Suppressor macrophage treated with lipopolysaccharide for 4 hours (primary cell): ENCODE measurements at regions not wholly inside any gene's neighbourhood (a gene's known extent, or its start where the extent isn't known, plus 50 kb on each side); places are given as distances from the start of the nearest gene placed in this dataset.
A peak's percentile ranks its signal among the peaks of the same experiment; 100 is the strongest.
"Not testable (repeated sequence)": the region's sequence is repeated elsewhere in the genome, so short reads cannot be mapped to it uniquely, and the experiment has no call there.

ENCODE experiments used
- DNase-seq: peaks from one replicate; pipeline ENCODE4 v3.0.0-alpha.2; 2020

- DNase-seq: no peak
Measured at GRCh38 chr6:4346659-4347333, 211.4 kb upstream of the ECI2 start.

- no peak for DNase-seq
Measured at GRCh38 chr6:4345543-4345942, 210.2 kb upstream of the ECI2 start.

- DNase-seq: peak; percentile 95
Measured at GRCh38 chr6:4344317-4344899, 209.0 kb upstream of the ECI2 start.

GRCh38 chr6:4342407-4343137 is 207.2 kb upstream of the ECI2 start:
- no peak for DNase-seq

GRCh38 chr6:4341078-4341797 is 205.9 kb upstream of the ECI2 start:
- no peak for DNase-seq

- DNase-seq: no peak
Measured at GRCh38 chr6:4340544-4340943, 205.2 kb upstream of the ECI2 start.

- no peak for DNase-seq
Measured at GRCh38 chr6:4338884-4339283, 203.5 kb upstream of the ECI2 start.

- DNase-seq: peak; percentile 72
Measured at GRCh38 chr6:4336778-4337442, 201.5 kb upstream of the ECI2 start.

GRCh38 chr6:4336084-4336483 is 200.7 kb upstream of the ECI2 start:
- no peak for DNase-seq

GRCh38 chr6:4334158-4334740 is 198.9 kb upstream of the ECI2 start:
- not testable (repeated sequence) for DNase-seq

- no peak for DNase-seq
Measured at GRCh38 chr6:4327841-4328240, 192.5 kb upstream of the ECI2 start.

- DNase-seq: no peak
Measured at GRCh38 chr6:4324746-4325145, 189.4 kb upstream of the ECI2 start.

- no peak for DNase-seq
Measured at GRCh38 chr6:4323322-4323721, 187.9 kb upstream of the ECI2 start.

GRCh38 chr6:4322846-4323309 is 187.5 kb upstream of the ECI2 start:
- peak; percentile 48 for DNase-seq

- no peak for DNase-seq
Measured at GRCh38 chr6:4322134-4322845, 186.9 kb upstream of the ECI2 start.

- no peak for DNase-seq
Measured at GRCh38 chr6:4320860-4321259, 185.5 kb upstream of the ECI2 start.

- DNase-seq: peak; percentile 75
Measured at GRCh38 chr6:4319981-4320683, 184.8 kb upstream of the ECI2 start.

GRCh38 chr6:4318321-4318720 is 182.9 kb upstream of the ECI2 start:
- peak; percentile 47 for DNase-seq

- peak; percentile 94 for DNase-seq
Measured at GRCh38 chr6:4316867-4317400, 181.6 kb upstream of the ECI2 start.

- DNase-seq: no peak
Measured at GRCh38 chr6:4314201-4314707, 178.9 kb upstream of the ECI2 start.
